Left ventricle myocardium inferior (tissue), 1 donor: ENCODE measurements at regions not wholly inside any gene's neighbourhood (a gene's known extent, or its start where the extent isn't known, plus 50 kb on each side); places are given as distances from the start of the nearest gene placed in this dataset.

ENCODE experiments used
- DNase-seq: peaks from one replicate; pipeline ENCODE4 v3.0.0-alpha.2; 2020
- H3K27ac ChIP-seq: fragments of 200-600 bp; replicated peaks from 2 replicates; pipeline ENCODE4 v1.8.0; 2021
- H3K27me3 ChIP-seq: fragments of 200-600 bp; 2 replicates; pipeline ENCODE4 v1.8.0; 2021; ENCODE audit warnings: low read depth
- H3K36me3 ChIP-seq: fragments of 200-600 bp; 2 replicates; pipeline ENCODE4 v1.8.0; 2021
- H3K4me1 ChIP-seq: fragments of 200-600 bp; 2 replicates; pipeline ENCODE4 v1.8.0; 2021
- H3K4me3 ChIP-seq: fragments of 200-600 bp; 2 replicates; pipeline ENCODE4 v1.8.0; 2021; ENCODE audit warnings: mild to moderate bottlenecking, moderate library complexity
- H3K9me3 ChIP-seq: fragments of 200-600 bp; replicated peaks from 2 replicates; pipeline ENCODE4 v1.8.0; 2021
- intact Hi-C: fragments of 100-400 bp; cut with micrococcal nuclease; formaldehyde crosslinking; loops from one replicate; pipeline ENCODE4 v1.11.0; 2022
- TF ChIP-seq, protein P1 (sequence below): fragments of 200-600 bp; IDR thresholded peaks from 2 replicates; pipeline ENCODE4 v1.8.0; 2021; ENCODE audit warnings: antibody characterized with exemption, mild to moderate bottlenecking, borderline replicate concordance
- donor health status: DM: no; HTN: yes; CAD: no; lungs with severe emphysema.

DNA sequence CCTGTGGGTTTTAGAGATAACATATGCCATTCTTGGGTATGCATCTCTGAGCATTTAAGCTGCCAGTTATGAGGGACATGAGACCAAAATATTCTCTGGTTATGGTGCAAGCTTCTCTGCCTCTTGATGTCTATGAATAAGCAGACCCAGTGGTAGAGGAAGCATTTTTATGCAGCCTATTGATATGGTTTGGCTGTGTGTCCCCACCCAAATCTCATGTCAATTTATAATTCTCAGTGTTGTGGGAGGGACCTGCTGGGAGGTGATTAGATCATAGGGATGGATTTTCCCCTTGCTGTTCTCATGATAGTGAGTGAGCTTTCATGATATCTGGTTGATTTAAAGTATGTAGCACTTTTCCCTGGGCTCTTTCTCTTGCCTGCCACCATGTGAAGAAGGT is 187.2 kb downstream of the ARHGAP12 start:
- TF ChIP-seq, protein P1, sequence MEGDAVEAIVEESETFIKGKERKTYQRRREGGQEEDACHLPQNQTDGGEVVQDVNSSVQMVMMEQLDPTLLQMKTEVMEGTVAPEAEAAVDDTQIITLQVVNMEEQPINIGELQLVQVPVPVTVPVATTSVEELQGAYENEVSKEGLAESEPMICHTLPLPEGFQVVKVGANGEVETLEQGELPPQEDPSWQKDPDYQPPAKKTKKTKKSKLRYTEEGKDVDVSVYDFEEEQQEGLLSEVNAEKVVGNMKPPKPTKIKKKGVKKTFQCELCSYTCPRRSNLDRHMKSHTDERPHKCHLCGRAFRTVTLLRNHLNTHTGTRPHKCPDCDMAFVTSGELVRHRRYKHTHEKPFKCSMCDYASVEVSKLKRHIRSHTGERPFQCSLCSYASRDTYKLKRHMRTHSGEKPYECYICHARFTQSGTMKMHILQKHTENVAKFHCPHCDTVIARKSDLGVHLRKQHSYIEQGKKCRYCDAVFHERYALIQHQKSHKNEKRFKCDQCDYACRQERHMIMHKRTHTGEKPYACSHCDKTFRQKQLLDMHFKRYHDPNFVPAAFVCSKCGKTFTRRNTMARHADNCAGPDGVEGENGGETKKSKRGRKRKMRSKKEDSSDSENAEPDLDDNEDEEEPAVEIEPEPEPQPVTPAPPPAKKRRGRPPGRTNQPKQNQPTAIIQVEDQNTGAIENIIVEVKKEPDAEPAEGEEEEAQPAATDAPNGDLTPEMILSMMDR = no peak
- intact Hi-C loops = no loop called here
- peaks cover 10% of the 10 kb centered on the region for H3K9me3 ChIP-seq

DNA sequence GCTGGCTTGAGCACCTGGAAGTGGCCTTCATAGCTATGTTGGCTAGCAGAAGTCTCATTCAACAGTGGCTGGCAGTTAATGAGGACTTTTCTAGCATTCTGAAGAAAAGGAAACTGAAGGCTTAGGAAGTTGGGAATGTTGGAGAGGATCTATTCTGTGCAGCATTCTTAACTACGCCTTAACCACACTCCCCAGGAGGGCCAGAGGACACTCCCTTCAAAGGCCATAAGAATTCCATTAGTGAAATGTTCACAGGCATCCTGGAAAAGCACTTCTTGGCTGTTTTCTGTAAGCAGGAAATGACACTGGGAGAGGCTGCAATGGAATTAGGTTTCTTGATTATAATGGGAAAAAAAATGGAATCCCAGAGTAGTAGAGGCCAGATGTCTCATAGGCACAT is 188.9 kb downstream of the ARHGAP12 start:
- Histone ChIP-seq H3K36me3 (no peaks in the 10 kb centered on the region), H3K27me3 (no peaks in the 10 kb centered on the region), H3K9me3 (peaks cover 12% of the 10 kb centered on the region), H3K4me3 (no peak overlapping the region), H3K4me1 (peaks cover 15% of the 10 kb centered on the region), H3K27ac (peak overlapping the region; percentile 78)
- intact Hi-C loops = no loop called here
- no peak for DNase-seq
- TF ChIP-seq, protein P1 = no peak

More for the DNA sequence above, 187.2 kb downstream of the ARHGAP12 start:
- Histone ChIP-seq H3K4me3 (no peak overlapping the region), H3K4me1 (peaks cover 26% of the 10 kb centered on the region), H3K27ac (no peak overlapping the region), H3K36me3 (no peaks in the 10 kb centered on the region), H3K27me3 (no peaks in the 10 kb centered on the region)
- no peak for DNase-seq

DNA sequence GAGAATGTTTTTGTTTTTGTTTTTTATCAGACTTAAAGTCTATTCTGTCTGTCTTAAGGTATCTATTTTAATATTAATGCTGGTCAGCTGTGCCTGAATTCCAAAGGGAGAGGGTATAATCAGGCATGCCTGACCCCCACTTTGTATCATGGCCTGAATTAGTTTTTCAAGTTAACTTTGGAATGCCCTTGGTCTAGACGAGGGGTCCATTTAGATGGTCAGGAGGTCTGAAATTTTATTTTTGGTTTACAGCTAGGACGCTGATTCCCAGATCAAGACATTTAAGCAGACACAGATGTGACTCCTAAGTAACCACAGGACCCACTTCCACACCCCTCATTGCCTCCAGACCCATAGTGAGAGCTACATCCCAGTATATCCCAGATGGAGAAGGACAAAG is 189.5 kb downstream of the ARHGAP12 start:
- Histone ChIP-seq H3K36me3 (no peaks in the 10 kb centered on the region), H3K4me3 (no peak overlapping the region), H3K4me1 (peaks cover 15% of the 10 kb centered on the region), H3K27me3 (no peaks in the 10 kb centered on the region), H3K27ac (peak overlapping the region; percentile 78), H3K9me3 (peaks cover 12% of the 10 kb centered on the region)
- DNase-seq = no peak
- TF ChIP-seq, protein P1 = no peak
- intact Hi-C loops = no loop called here

DNA sequence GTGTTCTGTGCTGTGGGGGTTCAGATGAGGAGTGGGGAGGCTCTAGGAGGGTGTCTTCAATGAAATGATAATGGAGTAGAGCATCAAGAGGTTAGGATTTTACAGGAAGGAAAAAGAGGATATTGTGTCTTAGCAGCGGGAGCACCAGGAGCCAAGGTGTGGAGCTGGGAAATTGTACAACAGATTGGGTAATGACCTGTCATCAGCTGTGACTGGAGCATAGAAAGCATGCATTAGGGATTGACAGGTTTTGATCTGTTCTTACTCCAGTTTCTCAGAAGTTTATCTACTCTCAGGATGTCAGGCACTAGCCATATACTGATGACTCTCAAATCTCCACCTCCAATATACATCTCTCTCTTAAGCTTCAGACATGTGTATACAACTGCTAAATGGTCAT is 196.9 kb downstream of the ARHGAP12 start:
- Histone ChIP-seq H3K9me3 (peaks cover 17% of the 10 kb centered on the region), H3K27ac (no peak overlapping the region), H3K4me1 (no peaks in the 10 kb centered on the region), H3K27me3 (no peaks in the 10 kb centered on the region), H3K36me3 (no peaks in the 10 kb centered on the region), H3K4me3 (no peak overlapping the region)
- no peak for DNase-seq
- intact Hi-C loops = no loop called here
- TF ChIP-seq, protein P1 = no peak

DNA sequence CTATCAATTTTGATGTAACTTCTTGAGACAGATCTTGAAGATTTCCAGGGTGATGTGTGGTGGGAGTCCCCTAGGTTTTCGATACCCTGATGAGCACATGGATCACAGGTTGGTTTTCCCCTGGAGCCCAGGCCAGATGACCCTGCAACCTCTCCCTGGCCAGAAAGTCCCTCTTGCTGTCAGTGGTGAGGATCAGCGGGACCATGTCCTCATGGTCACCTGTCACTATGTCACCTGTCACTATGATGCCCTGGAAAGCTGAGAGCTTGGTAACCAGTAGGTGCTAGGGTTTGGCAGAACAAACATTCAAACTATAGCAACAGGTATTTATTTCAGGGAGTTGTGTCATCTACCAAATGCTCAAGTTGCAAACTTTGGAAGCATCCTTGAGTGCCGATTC is 197.9 kb downstream of the ARHGAP12 start:
- H3K36me3 ChIP-seq = no peaks in the 10 kb centered on the region
- H3K27ac ChIP-seq = no peak overlapping the region
- no peak overlapping the region for H3K4me3 ChIP-seq
- no peaks in the 10 kb centered on the region for H3K27me3 ChIP-seq
- DNase-seq = no peak
- peaks cover 13% of the 10 kb centered on the region for H3K9me3 ChIP-seq
- intact Hi-C loops = no loop called here
- H3K4me1 ChIP-seq = no peaks in the 10 kb centered on the region
- TF ChIP-seq, protein P1 = no peak
